ENCODE measurements at regions not wholly inside any gene's neighbourhood (a gene's known extent, or its start where the extent isn't known, plus 50 kb on each side); places are given as distances from the start of the nearest gene placed in this dataset.
A peak's percentile ranks its signal among the peaks of the same experiment; 100 is the strongest.

DNA sequence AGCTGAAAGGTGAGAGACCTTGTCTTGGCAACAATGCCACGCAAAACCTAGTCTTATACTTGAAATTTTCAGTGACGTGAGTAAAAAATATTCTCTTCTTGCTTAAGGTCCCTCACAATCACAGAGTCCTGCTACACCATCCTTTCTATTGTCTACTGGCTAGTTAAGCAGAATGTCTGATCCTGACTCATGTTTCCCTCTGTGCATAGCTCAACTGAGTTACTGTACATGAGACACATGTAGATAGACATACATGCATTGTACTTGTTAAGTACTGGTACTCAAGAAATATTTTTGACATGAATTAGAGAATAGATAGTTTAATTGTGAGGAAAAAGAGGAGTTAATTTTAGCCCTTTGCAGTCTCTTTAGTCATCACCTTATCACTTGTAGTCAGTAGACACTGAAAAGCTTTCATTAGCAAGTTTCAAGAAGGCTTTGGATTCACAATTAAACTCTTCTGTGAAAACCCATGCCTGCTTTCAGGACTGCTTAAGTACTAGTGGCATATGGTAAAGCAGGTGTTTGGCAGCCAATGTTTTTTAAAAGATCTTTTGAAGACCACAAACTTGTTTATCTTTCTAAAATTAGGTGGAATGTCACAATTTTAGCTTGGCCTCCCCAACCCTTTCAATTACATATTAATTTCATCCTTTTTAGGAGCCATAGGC is 158.7 kb upstream of the CCDC150 start:
- POLR2A ChIA-PET = interaction anchor here (0.7 to 1.0 kb wide), 3 partner anchors 9 to 197 kb away, joined by 3 to 5 read pairs (median 3); no protein-coding TSS in a partner anchor
- BruUV-seq (replicated peaks) = no TSS peak
- Mint-ChIP-seq H3K27ac (ENCODE audit: low read depth, unreplicated experiment) (peak overlapping the region; percentile 66), H3K4me3 (ENCODE audit: unreplicated experiment) (no peak overlapping the region), H3K4me1 (ENCODE audit: insufficient read depth, unreplicated experiment) (peaks cover 47% of the 10 kb centered on the region), H3K27me3 (ENCODE audit: insufficient read depth, unreplicated experiment) (no peaks in the 10 kb centered on the region), H3K36me3 (ENCODE audit: insufficient read depth, unreplicated experiment) (no peaks in the 10 kb centered on the region), H3K9me3 (ENCODE audit: unreplicated experiment) (no peaks in the 10 kb centered on the region)
- intact Hi-C loops (cut with micrococcal nuclease) = no loop called here
- DNase-seq (ENCODE audit: unreplicated experiment) = no peak
- CTCF ChIA-PET = interaction anchor here (0.5 to 1.8 kb wide), 7 partner anchors 13 to 182 kb away, joined by 3 to 6 read pairs (median 3); no protein-coding TSS in a partner anchor
- TF ChIP-seq, protein P1, sequence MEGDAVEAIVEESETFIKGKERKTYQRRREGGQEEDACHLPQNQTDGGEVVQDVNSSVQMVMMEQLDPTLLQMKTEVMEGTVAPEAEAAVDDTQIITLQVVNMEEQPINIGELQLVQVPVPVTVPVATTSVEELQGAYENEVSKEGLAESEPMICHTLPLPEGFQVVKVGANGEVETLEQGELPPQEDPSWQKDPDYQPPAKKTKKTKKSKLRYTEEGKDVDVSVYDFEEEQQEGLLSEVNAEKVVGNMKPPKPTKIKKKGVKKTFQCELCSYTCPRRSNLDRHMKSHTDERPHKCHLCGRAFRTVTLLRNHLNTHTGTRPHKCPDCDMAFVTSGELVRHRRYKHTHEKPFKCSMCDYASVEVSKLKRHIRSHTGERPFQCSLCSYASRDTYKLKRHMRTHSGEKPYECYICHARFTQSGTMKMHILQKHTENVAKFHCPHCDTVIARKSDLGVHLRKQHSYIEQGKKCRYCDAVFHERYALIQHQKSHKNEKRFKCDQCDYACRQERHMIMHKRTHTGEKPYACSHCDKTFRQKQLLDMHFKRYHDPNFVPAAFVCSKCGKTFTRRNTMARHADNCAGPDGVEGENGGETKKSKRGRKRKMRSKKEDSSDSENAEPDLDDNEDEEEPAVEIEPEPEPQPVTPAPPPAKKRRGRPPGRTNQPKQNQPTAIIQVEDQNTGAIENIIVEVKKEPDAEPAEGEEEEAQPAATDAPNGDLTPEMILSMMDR (IDR thresholded peaks at IDR 0.05; ENCODE audit: unreplicated experiment) = no peak

GRCh38 chr2:196481324-196481697 is 158.2 kb upstream of the CCDC150 start:
- TF ChIP-seq, protein P1 (IDR thresholded peaks at IDR 0.05; ENCODE audit: unreplicated experiment) = no peak
- H3K27ac Mint-ChIP-seq (ENCODE audit: low read depth, unreplicated experiment) = peak overlapping the region; percentile 66
- peaks cover 49% of the 10 kb centered on the region for H3K4me1 Mint-ChIP-seq (ENCODE audit: insufficient read depth, unreplicated experiment)
- DNase-seq (ENCODE audit: unreplicated experiment) = peak; percentile 69
- ChIA-PET CTCF (interaction anchor here (0.7 to 1.8 kb wide), 5 partner anchors 14 to 182 kb away, joined by 3 to 6 read pairs (median 3); no protein-coding TSS in a partner anchor), POLR2A (interaction anchor here (0.7 to 1.0 kb wide), 3 partner anchors 9 to 196 kb away, joined by 3 to 5 read pairs (median 3); no protein-coding TSS in a partner anchor)
- no TSS peak for BruUV-seq (replicated peaks)
- H3K36me3 Mint-ChIP-seq (ENCODE audit: insufficient read depth, unreplicated experiment) = no peaks in the 10 kb centered on the region
- H3K27me3 Mint-ChIP-seq (ENCODE audit: insufficient read depth, unreplicated experiment) = no peaks in the 10 kb centered on the region
- intact Hi-C loops (cut with micrococcal nuclease) = no loop called here
- H3K9me3 Mint-ChIP-seq (ENCODE audit: unreplicated experiment) = no peaks in the 10 kb centered on the region
- H3K4me3 Mint-ChIP-seq (ENCODE audit: unreplicated experiment) = no peak overlapping the region

GRCh38 chr2:196482119-196483065 is 157.1 kb upstream of the CCDC150 start:
- H3K9me3 Mint-ChIP-seq (ENCODE audit: unreplicated experiment) = no peaks in the 10 kb centered on the region
- no peaks in the 10 kb centered on the region for H3K36me3 Mint-ChIP-seq (ENCODE audit: insufficient read depth, unreplicated experiment)
- peak; percentile 63 for DNase-seq (ENCODE audit: unreplicated experiment)
- CTCF ChIA-PET = interaction anchor here (0.6 to 1.8 kb wide), 8 partner anchors 15 to 1850 kb away, joined by 3 to 6 read pairs (median 3); partner anchors contain the start of gene DNAH7
- no peaks in the 10 kb centered on the region for H3K27me3 Mint-ChIP-seq (ENCODE audit: insufficient read depth, unreplicated experiment)
- H3K27ac Mint-ChIP-seq (ENCODE audit: low read depth, unreplicated experiment) = peak overlapping the region; percentile 66
- POLR2A ChIA-PET = interaction anchor here (0.7 to 0.9 kb wide), 2 partner anchors 28 to 143 kb away, joined by 3 to 5 read pairs; no protein-coding TSS in a partner anchor
- no TSS peak for BruUV-seq (replicated peaks)
- TF ChIP-seq, protein P1 (IDR thresholded peaks at IDR 0.05; ENCODE audit: unreplicated experiment) = no peak
- H3K4me1 Mint-ChIP-seq (ENCODE audit: insufficient read depth, unreplicated experiment) = peaks cover 49% of the 10 kb centered on the region
- intact Hi-C loops (cut with micrococcal nuclease) = no loop called here
- no peak overlapping the region for H3K4me3 Mint-ChIP-seq (ENCODE audit: unreplicated experiment)

- BruUV-seq (replicated peaks) = no TSS peak
- CTCF ChIA-PET = interaction anchor here (0.6 to 1.4 kb wide), 3 partner anchors 33 to 104 kb away, joined by 3 to 5 read pairs (median 3); no protein-coding TSS in a partner anchor
- intact Hi-C loops (cut with micrococcal nuclease) = no loop called here
- POLR2A ChIA-PET = no interaction called here
- H3K27ac Mint-ChIP-seq (ENCODE audit: low read depth, unreplicated experiment) = no peak overlapping the region
- H3K9me3 Mint-ChIP-seq (ENCODE audit: unreplicated experiment) = no peaks in the 10 kb centered on the region
- no peak for DNase-seq (ENCODE audit: unreplicated experiment)
- no peaks in the 10 kb centered on the region for H3K36me3 Mint-ChIP-seq (ENCODE audit: insufficient read depth, unreplicated experiment)
- H3K27me3 Mint-ChIP-seq (ENCODE audit: insufficient read depth, unreplicated experiment) = no peaks in the 10 kb centered on the region
- H3K4me1 Mint-ChIP-seq (ENCODE audit: insufficient read depth, unreplicated experiment) = peaks cover 26% of the 10 kb centered on the region
- TF ChIP-seq, protein P1 (IDR thresholded peaks at IDR 0.05; ENCODE audit: unreplicated experiment) = no peak
- no peak overlapping the region for H3K4me3 Mint-ChIP-seq (ENCODE audit: unreplicated experiment)
Observed at GRCh38 chr2:196486146-196486545, 153.4 kb upstream of the CCDC150 start.
